Progenitor cell of endocrine pancreas (in vitro differentiated cells): ENCODE measurements at regions not wholly inside any gene's neighbourhood (a gene's known extent, or its start where the extent isn't known, plus 50 kb on each side); places are given as distances from the start of the nearest gene placed in this dataset.
A peak's percentile ranks its signal among the peaks of the same experiment; 100 is the strongest.

Source experiments
- DNase-seq: peaks from one replicate; pipeline ENCODE4 v3.0.0; 2021; ENCODE audit warnings: low spot score; ENCODE audit not compliant: unreplicated experiment
- H3K27ac Mint-ChIP-seq: 2 replicates; pipeline ENCODE4 v1.8.0; 2021; ENCODE audit warnings: mild to moderate bottlenecking, moderate library complexity, mixed read lengths
- H3K27me3 Mint-ChIP-seq: 2 replicates; pipeline ENCODE4 v1.8.0; 2021; ENCODE audit warnings: mixed read lengths
- H3K36me3 Mint-ChIP-seq: 2 replicates; pipeline ENCODE4 v1.8.0; 2022; ENCODE audit warnings: mixed read lengths; ENCODE audit not compliant: insufficient read depth
- H3K4me1 Mint-ChIP-seq: 2 replicates; pipeline ENCODE4 v1.8.0; 2021; ENCODE audit warnings: low read depth, mixed read lengths
- H3K4me3 Mint-ChIP-seq: 2 replicates; pipeline ENCODE4 v1.8.0; 2021; ENCODE audit warnings: low read depth, mild to moderate bottlenecking, moderate library complexity, mixed read lengths
- H3K9me3 Mint-ChIP-seq: 2 replicates; pipeline ENCODE4 v1.8.0; 2021; ENCODE audit warnings: low read depth, mixed read lengths
- TF ChIP-seq, protein P1 (sequence below): fragments of 200-600 bp; sonication (generic); IDR thresholded peaks from one replicate; pipeline ENCODE4 v1.5.0; 2021; ENCODE audit warnings: antibody characterized with exemption, mild to moderate bottlenecking; ENCODE audit not compliant: unreplicated experiment

DNA sequence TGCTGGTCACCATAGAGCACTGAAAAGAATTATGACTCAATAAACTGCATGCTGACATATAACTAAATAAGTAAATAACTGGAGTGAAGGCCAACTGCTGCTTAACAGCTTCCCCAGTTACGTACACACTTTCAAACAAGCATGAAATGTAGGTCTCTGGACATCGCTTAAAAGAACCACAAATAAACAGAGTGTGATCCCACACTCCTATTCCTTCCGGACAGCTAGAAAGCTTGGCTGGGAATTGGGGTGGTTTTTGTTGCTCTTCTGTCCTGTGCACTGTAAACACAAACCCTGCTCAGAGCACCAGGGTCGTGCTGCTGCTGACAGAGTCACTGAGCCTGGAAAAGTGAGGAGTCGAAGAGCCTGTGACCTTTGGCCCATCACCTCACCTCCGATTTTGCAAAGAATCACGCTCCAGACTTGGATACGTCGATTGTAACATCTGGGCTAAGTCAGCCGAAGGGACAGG, 162.7 kb upstream of the NT5C1B start:
- no peak for DNase-seq
- peaks cover 18% of the 10 kb centered on the region for H3K4me1 Mint-ChIP-seq
- peak overlapping the region; percentile 5 for H3K27ac Mint-ChIP-seq
- TF ChIP-seq, protein P1, sequence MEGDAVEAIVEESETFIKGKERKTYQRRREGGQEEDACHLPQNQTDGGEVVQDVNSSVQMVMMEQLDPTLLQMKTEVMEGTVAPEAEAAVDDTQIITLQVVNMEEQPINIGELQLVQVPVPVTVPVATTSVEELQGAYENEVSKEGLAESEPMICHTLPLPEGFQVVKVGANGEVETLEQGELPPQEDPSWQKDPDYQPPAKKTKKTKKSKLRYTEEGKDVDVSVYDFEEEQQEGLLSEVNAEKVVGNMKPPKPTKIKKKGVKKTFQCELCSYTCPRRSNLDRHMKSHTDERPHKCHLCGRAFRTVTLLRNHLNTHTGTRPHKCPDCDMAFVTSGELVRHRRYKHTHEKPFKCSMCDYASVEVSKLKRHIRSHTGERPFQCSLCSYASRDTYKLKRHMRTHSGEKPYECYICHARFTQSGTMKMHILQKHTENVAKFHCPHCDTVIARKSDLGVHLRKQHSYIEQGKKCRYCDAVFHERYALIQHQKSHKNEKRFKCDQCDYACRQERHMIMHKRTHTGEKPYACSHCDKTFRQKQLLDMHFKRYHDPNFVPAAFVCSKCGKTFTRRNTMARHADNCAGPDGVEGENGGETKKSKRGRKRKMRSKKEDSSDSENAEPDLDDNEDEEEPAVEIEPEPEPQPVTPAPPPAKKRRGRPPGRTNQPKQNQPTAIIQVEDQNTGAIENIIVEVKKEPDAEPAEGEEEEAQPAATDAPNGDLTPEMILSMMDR: no peak
- no peaks in the 10 kb centered on the region for H3K27me3 Mint-ChIP-seq
- no peaks in the 10 kb centered on the region for H3K9me3 Mint-ChIP-seq
- no peak overlapping the region for H3K4me3 Mint-ChIP-seq
- peaks cover 1% of the 10 kb centered on the region for H3K36me3 Mint-ChIP-seq

DNA sequence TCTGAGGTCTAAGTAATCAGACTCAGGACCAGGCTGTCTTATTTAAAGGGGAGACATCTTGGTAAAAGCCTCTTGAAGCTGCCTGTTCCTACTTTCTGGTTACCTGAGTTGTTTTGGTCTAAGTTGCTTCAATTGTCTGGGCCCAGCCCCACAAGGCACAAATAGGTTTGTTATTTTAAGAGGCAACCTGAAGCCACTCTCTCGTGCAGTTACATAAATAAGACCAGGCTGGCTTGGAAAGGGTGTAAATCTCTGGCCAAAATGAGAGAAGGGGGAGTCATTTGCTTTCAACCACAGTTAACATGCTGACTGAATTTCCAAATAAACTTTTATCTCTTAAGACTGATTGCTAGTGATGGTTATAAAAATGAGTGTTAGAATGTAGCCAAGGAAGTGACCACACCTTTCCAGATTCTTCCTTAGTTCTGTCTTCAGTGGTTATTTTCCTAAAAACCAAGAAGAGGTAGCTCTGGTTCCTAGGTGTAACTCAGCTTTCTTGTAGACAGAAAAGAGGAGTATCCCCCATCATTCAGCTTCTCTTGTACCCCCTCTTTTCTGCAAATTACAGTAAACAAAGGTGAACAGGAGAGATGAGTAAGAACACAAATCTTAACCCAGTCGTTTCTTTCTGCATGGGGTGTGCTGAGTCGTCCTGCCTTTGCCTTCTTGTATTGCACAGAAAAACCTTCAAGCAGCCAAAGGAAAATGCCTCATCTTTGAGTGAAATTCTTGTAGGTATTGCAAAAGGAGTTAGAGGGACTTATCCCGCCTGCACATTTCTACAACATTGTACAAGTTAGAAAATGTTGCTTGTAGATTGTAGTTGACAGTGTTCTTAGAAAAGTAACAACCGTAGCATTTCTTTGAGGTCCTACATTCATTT, 161.5 kb upstream of the NT5C1B start:
- H3K4me3 Mint-ChIP-seq: no peak overlapping the region
- H3K27ac Mint-ChIP-seq: no peak overlapping the region

DNA sequence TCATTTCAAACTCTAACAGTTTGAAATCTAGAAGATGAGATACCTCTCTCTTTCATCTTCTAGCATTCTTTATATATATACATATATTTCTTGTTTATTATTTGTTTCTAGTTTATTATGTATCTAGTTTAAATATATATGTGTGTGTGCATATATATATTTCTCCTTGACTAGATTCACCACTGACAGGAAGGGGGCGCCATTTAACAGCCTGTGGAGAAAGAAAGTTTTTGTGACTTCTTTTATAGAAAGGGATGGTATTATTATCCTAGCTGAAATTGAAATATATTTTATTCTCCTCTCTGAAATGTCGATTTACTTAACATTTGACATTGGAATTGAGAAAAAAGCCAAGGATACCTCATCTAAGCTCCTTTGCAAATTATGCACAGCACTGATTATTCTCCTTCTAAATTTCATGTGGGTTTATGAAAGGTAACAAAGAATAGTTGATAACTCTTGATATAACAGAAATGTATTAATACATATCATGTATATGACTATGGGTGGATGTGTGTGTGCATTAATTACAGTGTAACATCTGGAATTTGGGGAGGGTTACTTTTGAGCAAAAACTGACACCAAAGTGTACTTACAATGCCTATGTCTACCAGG, 160.7 kb upstream of the NT5C1B start:
- peak; percentile 37 for DNase-seq
- Mint-ChIP-seq H3K27ac (no peak overlapping the region), H3K27me3 (no peaks in the 10 kb centered on the region), H3K36me3 (peaks cover 1% of the 10 kb centered on the region), H3K4me3 (no peak overlapping the region), H3K9me3 (no peaks in the 10 kb centered on the region), H3K4me1 (peaks cover 18% of the 10 kb centered on the region)
- TF ChIP-seq, protein P1: peak; percentile 89

More for the DNA sequence above, 161.5 kb upstream of the NT5C1B start:
- H3K9me3 Mint-ChIP-seq: no peaks in the 10 kb centered on the region
- no peak for DNase-seq
- no peaks in the 10 kb centered on the region for H3K27me3 Mint-ChIP-seq
- peaks cover 18% of the 10 kb centered on the region for H3K4me1 Mint-ChIP-seq
- TF ChIP-seq, protein P1: no peak
- H3K36me3 Mint-ChIP-seq: peaks cover 1% of the 10 kb centered on the region

DNA sequence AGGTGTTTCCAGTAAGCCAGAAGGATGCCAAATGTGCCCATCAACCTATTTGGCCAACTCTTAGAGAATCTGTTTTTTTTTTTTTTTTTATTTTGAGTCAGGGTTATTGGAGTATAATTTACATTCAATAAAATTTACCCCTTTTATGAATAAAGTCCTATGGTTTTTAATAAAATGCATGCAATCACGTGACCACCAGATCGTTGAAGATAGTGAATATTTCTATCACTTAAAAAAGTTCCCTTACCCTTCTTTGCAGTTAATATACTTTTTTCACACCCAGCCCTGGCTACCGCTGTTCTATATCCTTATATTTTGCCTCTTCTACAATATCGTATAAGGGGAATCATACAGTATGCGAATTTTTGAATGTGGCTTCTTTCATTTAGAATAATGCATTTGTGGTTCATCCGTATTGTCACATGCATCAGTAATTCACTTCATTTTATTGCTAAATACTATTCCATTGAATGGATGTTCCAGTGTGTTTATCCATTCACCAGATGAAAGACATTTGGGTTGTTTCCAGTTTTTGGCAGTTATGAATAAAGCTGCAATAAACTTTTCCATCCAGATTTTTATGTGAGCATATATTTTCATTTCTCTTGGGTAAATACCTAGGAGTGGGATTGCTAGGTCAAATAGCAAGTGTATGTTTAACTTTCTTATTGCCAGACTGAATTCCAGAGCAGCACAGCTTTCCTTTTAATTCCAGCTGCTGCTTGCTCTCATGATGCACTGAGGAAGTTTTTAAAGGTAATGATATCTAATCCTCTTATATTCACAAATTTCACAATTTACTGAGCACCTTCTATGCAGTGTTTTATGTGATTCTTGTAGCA, 156.3 kb upstream of the NT5C1B start:
- no peaks in the 10 kb centered on the region for H3K9me3 Mint-ChIP-seq
- no peak for DNase-seq
- H3K4me3 Mint-ChIP-seq: no peak overlapping the region
- H3K36me3 Mint-ChIP-seq: no peaks in the 10 kb centered on the region
- no peak overlapping the region for H3K27ac Mint-ChIP-seq
- no peaks in the 10 kb centered on the region for H3K27me3 Mint-ChIP-seq
- TF ChIP-seq, protein P1: no peak
- H3K4me1 Mint-ChIP-seq: peaks cover under 1% of the 10 kb centered on the region
